DMS114 treated with DMSO at 0.1 percent for 48 hours (cell line): ENCODE measurements at regions not wholly inside any gene's neighbourhood (a gene's known extent, or its start where the extent isn't known, plus 50 kb on each side); places are given as distances from the start of the nearest gene placed in this dataset.
"Not testable (repeated sequence)": the region's sequence is repeated elsewhere in the genome, so short reads cannot be mapped to it uniquely, and the experiment has no call there.

Source experiments
- DNase-seq: peaks from one replicate; lab custom pipeline; 2025; ENCODE audit not compliant: unreplicated experiment; lab: John Stamatoyannopoulos, UW

- no peak for DNase-seq
Observed at GRCh38 chr3:61378311-61378710, 127.1 kb upstream of the FHIT start.

GRCh38 chr3:61381745-61382392 lies 130.6 kb upstream of the FHIT start:
- peak; percentile 5 for DNase-seq

GRCh38 chr3:61387817-61388216 lies 136.6 kb upstream of the FHIT start:
- DNase-seq = no peak

- not testable (repeated sequence) for DNase-seq
Observed at GRCh38 chr3:61393480-61393947, 142.3 kb upstream of the FHIT start.

- no peak for DNase-seq
Observed at GRCh38 chr3:61401359-61401758, 150.1 kb upstream of the FHIT start.

- no peak for DNase-seq
Observed at GRCh38 chr3:61407397-61407796, 154.0 kb upstream of the PTPRG start.

GRCh38 chr3:61409638-61410037 lies 151.7 kb upstream of the PTPRG start:
- DNase-seq = no peak

GRCh38 chr3:61410358-61410757 lies 151.0 kb upstream of the PTPRG start:
- not testable (repeated sequence) for DNase-seq

- DNase-seq = no peak
Observed at GRCh38 chr3:61411009-61411662, 150.2 kb upstream of the PTPRG start.

- no peak for DNase-seq
Observed at GRCh38 chr3:61414456-61414855, 146.9 kb upstream of the PTPRG start.

- no peak for DNase-seq
Observed at GRCh38 chr3:61415201-61415600, 146.2 kb upstream of the PTPRG start.

- no peak for DNase-seq
Observed at GRCh38 chr3:61416618-61417017, 144.8 kb upstream of the PTPRG start.

- no peak for DNase-seq
Observed at GRCh38 chr3:61417352-61417751, 144.0 kb upstream of the PTPRG start.

GRCh38 chr3:61420136-61420759 lies 141.1 kb upstream of the PTPRG start:
- no peak for DNase-seq

GRCh38 chr3:61422945-61423673 lies 138.3 kb upstream of the PTPRG start:
- DNase-seq = no peak

GRCh38 chr3:61425356-61425755 lies 136.0 kb upstream of the PTPRG start:
- DNase-seq = no peak

GRCh38 chr3:61429106-61429505 lies 132.3 kb upstream of the PTPRG start:
- DNase-seq = no peak

GRCh38 chr3:61434901-61435300 lies 126.5 kb upstream of the PTPRG start:
- DNase-seq = not testable (repeated sequence)

- DNase-seq = not testable (repeated sequence)
Observed at GRCh38 chr3:61435361-61435760, 126.0 kb upstream of the PTPRG start.

GRCh38 chr3:61438253-61439121 lies 122.9 kb upstream of the PTPRG start:
- DNase-seq = no peak

- no peak for DNase-seq
Observed at GRCh38 chr3:61439122-61439458, 122.3 kb upstream of the PTPRG start.
